PC-3 (cell line): ENCODE measurements at regions not wholly inside any gene's neighbourhood (a gene's known extent, or its start where the extent isn't known, plus 50 kb on each side); places are given as distances from the start of the nearest gene placed in this dataset.

Source experiments
- ATAC-seq: fragments of 200-7000 bp; cut with Tn5 transposase; 2 replicates; pipeline ENCODE4 v1.9.1; 2020; ENCODE audit warnings: mild to moderate bottlenecking, moderate library complexity
- BruUV-seq: library from RNA; stranded (reverse); fragments of 400-500 nt; replicated peaks from 2 replicates; lab custom pipeline; 2021; lab: Mats Ljungman, UMichigan
- CTCF ChIA-PET: fragments of 300-600 bp; sonication (Branson Sonifier 250); formaldehyde crosslinking; loops from one replicate; lab custom pipeline; 2022; ENCODE audit warnings: antibody characterized with exemption; lab: Charles Lee
- POLR2A ChIA-PET: fragments of 300-600 bp; sonication (Branson Sonifier 250); formaldehyde crosslinking; loops from one replicate; lab custom pipeline; 2022; ENCODE audit warnings: antibody characterized with exemption; ENCODE audit not compliant: unreplicated experiment; lab: Charles Lee
- DNase-seq: peaks from one replicate; pipeline ENCODE4 v3.0.0-alpha.2; 2015
- H2AFZ ChIP-seq: fragments of 300-600 bp; sonication (generic); 2 replicates; pipeline ENCODE4 v1.6.0; 2016; ENCODE audit warnings: antibody characterized with exemption, low read length
- H3F3A ChIP-seq: fragments of 300-600 bp; sonication (generic); one replicate; pipeline ENCODE4 v1.6.0; 2017; ENCODE audit warnings: antibody characterized with exemption, low read length, control low read depth, mild to moderate bottlenecking; ENCODE audit not compliant: unreplicated experiment
- H3K27ac ChIP-seq: fragments of 300-600 bp; sonication (generic); 2 replicates; pipeline ENCODE4 v1.5.1; 2016; ENCODE audit warnings: mild to moderate bottlenecking, low read length
- H3K27me3 ChIP-seq: fragments of 300-600 bp; sonication (generic); 2 replicates; pipeline ENCODE4 v1.6.1; 2016; ENCODE audit warnings: low read length, mixed read lengths
- H3K36me3 ChIP-seq: fragments of 300-600 bp; sonication (generic); 2 replicates; pipeline ENCODE4 v1.6.1; 2016; ENCODE audit warnings: low read depth, mixed run types, low read length, mixed read lengths
- H3K4me1 ChIP-seq: fragments of 300-600 bp; sonication (generic); 2 replicates; pipeline ENCODE4 v1.5.1; 2016; ENCODE audit warnings: low read length; ENCODE audit not compliant: insufficient read depth
- H3K4me2 ChIP-seq: fragments of 300-600 bp; sonication (generic); 2 replicates; pipeline ENCODE4 v1.6.0; 2016; ENCODE audit warnings: low read length
- H3K4me3 ChIP-seq: fragments of 300-600 bp; sonication (generic); 2 replicates; pipeline ENCODE4 v1.5.1; 2016; ENCODE audit warnings: mild to moderate bottlenecking, low read length, mixed read lengths
- H3K79me2 ChIP-seq: fragments of 300-600 bp; sonication (generic); 2 replicates; pipeline ENCODE4 v1.6.1; 2017; ENCODE audit warnings: low read length, mixed read lengths
- H3K9ac ChIP-seq: fragments of 300-600 bp; sonication (generic); 2 replicates; pipeline ENCODE4 v1.6.0; 2016; ENCODE audit warnings: mild to moderate bottlenecking, low read length
- H3K9me2 ChIP-seq: fragments of 300-600 bp; sonication (generic); replicated peaks from 2 replicates; pipeline ENCODE4 v1.6.1; 2016; ENCODE audit warnings: mixed run types, low read length, mixed read lengths
- H3K9me3 ChIP-seq: fragments of 300-600 bp; sonication (generic); 2 replicates; pipeline ENCODE4 v1.6.1; 2016; ENCODE audit warnings: low read length, mixed read lengths
- H4K20me1 ChIP-seq: fragments of 300-600 bp; sonication (generic); 2 replicates; pipeline ENCODE4 v1.6.1; 2016; ENCODE audit warnings: low read length, mixed read lengths
- CTCF ChIP-seq: fragments of 300-600 bp; sonication (generic); conservative IDR thresholded peaks from 2 replicates; pipeline ENCODE4 v1.5.1; 2017; ENCODE audit warnings: antibody characterized with exemption, low read depth, mild to moderate bottlenecking, low read length
- EZH2 ChIP-seq: fragments of 300-600 bp; sonication (generic); IDR thresholded peaks from one replicate; pipeline ENCODE4 v1.6.1; 2017; ENCODE audit warnings: antibody characterized with exemption, mild to moderate bottlenecking, low read length; ENCODE audit not compliant: unreplicated experiment
- EZH2phosphoT487 ChIP-seq: fragments of 300-600 bp; sonication (generic); IDR thresholded peaks from 2 replicates; pipeline ENCODE4 v1.6.1; 2018; ENCODE audit warnings: mild to moderate bottlenecking, antibody characterized with exemption, low read length, borderline replicate concordance
- intact Hi-C: fragments of 100-400 bp; cut with micrococcal nuclease; formaldehyde crosslinking; loops from 2 replicates; pipeline ENCODE4 v1.9.0; 2023

- intact Hi-C loops = no loop called here
- Histone ChIP-seq H2AFZ (no peak overlapping the region), H3K9ac (no peak overlapping the region), H3K79me2 (no peaks in the 10 kb centered on the region), H3K4me2 (no peak overlapping the region), H3K4me3 (no peak overlapping the region), H3K9me3 (no peaks in the 10 kb centered on the region), H3F3A (no peaks in the 10 kb centered on the region), H3K27ac (no peak overlapping the region), H3K9me2 (no peaks in the 10 kb centered on the region), H3K4me1 (peaks cover 15% of the 10 kb centered on the region; the same call in 1 of the 2 replicates), H3K36me3 (no peaks in the 10 kb centered on the region), H3K27me3 (no peaks in the 10 kb centered on the region), H4K20me1 (no peaks in the 10 kb centered on the region)
- POLR2A ChIA-PET = no interaction called here
- BruUV-seq = no TSS peak
- CTCF ChIA-PET = no interaction called here
- ATAC-seq (no peak), DNase-seq (no peak)
- TF ChIP-seq CTCF (no peak), EZH2 (no peak), EZH2phosphoT487 (no peak)
Observed at GRCh38 chr18:28855524-28855923, 678.6 kb upstream of the CDH2 start.

GRCh38 chr18:28854964-28855363 lies 678.0 kb upstream of the CDH2 start:
- peak overlapping the region; percentile 44 for H2AFZ ChIP-seq
- no peaks in the 10 kb centered on the region for H3F3A ChIP-seq
- BruUV-seq = no TSS peak
- no peaks in the 10 kb centered on the region for H3K27me3 ChIP-seq
- H3K4me1 ChIP-seq = peaks cover 15% of the 10 kb centered on the region; the same call in 1 of the 2 replicates
- H3K9me2 ChIP-seq = no peaks in the 10 kb centered on the region
- CTCF ChIA-PET = no interaction called here
- intact Hi-C loops = no loop called here
- no peaks in the 10 kb centered on the region for H3K9me3 ChIP-seq
- POLR2A ChIA-PET = no interaction called here
- no peaks in the 10 kb centered on the region for H4K20me1 ChIP-seq
- H3K79me2 ChIP-seq = no peaks in the 10 kb centered on the region
- no peak overlapping the region for H3K9ac ChIP-seq
- TF ChIP-seq EZH2phosphoT487 (no peak), EZH2 (no peak), CTCF (no peak)
- H3K4me2 ChIP-seq = peak overlapping the region; percentile 35; the same call in 1 of the 2 replicates
- no peak overlapping the region for H3K4me3 ChIP-seq
- no peak overlapping the region for H3K27ac ChIP-seq
- DNase-seq = peak; percentile 60
- no peaks in the 10 kb centered on the region for H3K36me3 ChIP-seq
- ATAC-seq = peak; percentile 42; the same call in 1 of the 2 replicates

- POLR2A ChIA-PET = no interaction called here
- TF ChIP-seq EZH2 (no peak), EZH2phosphoT487 (no peak), CTCF (no peak)
- Histone ChIP-seq H3K9me2 (no peaks in the 10 kb centered on the region), H3K4me2 (no peak overlapping the region), H3K4me1 (no peaks in the 10 kb centered on the region), H3K79me2 (no peaks in the 10 kb centered on the region), H3K27me3 (no peaks in the 10 kb centered on the region), H2AFZ (no peak overlapping the region), H3F3A (no peaks in the 10 kb centered on the region), H3K9me3 (no peaks in the 10 kb centered on the region), H3K9ac (no peak overlapping the region), H3K36me3 (no peaks in the 10 kb centered on the region), H3K4me3 (no peak overlapping the region), H4K20me1 (no peaks in the 10 kb centered on the region), H3K27ac (no peak overlapping the region)
- DNase-seq (no peak), ATAC-seq (no peak)
- CTCF ChIA-PET = no interaction called here
- BruUV-seq = no TSS peak
- intact Hi-C loops = no loop called here
Observed at GRCh38 chr18:28846958-28847357, 670.0 kb upstream of the CDH2 start.
